MM.1S (cell line): ENCODE measurements at regions not wholly inside any gene's neighbourhood (a gene's known extent, or its start where the extent isn't known, plus 50 kb on each side); places are given as distances from the start of the nearest gene placed in this dataset.

Experiments
- DNase-seq: peaks from one replicate; pipeline ENCODE4 v3.0.0-alpha.2; 2015
- H2AFZ ChIP-seq: fragments of 300-600 bp; sonication (generic); 2 replicates; pipeline ENCODE4 v1.6.0; 2016; ENCODE audit warnings: antibody characterized with exemption, low read length
- H3F3A ChIP-seq: fragments of 300-600 bp; sonication (generic); 2 replicates; pipeline ENCODE4 v1.6.1; 2016; ENCODE audit warnings: mild to moderate bottlenecking, antibody characterized with exemption, low read length, moderate library complexity, mixed read lengths; ENCODE audit not compliant: insufficient read depth
- H3K27ac ChIP-seq: fragments of 300-600 bp; sonication (generic); 2 replicates; pipeline ENCODE4 v1.5.1; 2016; ENCODE audit warnings: mild to moderate bottlenecking, low read length
- H3K27me3 ChIP-seq: fragments of 300-600 bp; sonication (generic); replicated peaks from 2 replicates; pipeline ENCODE4 v1.6.0; 2016; ENCODE audit warnings: low read length; ENCODE audit not compliant: insufficient read depth
- H3K36me3 ChIP-seq: fragments of 300-600 bp; sonication (generic); replicated peaks from 2 replicates; pipeline ENCODE4 v1.6.1; 2016; ENCODE audit warnings: mild to moderate bottlenecking, low read length, mixed read lengths; ENCODE audit not compliant: insufficient read depth
- H3K4me1 ChIP-seq: fragments of 300-600 bp; sonication (generic); 2 replicates; pipeline ENCODE4 v1.6.1; 2016; ENCODE audit warnings: low read length, mixed read lengths
- H3K4me2 ChIP-seq: fragments of 300-600 bp; sonication (generic); 2 replicates; pipeline ENCODE4 v1.6.0; 2016; ENCODE audit warnings: low read depth, low read length
- H3K4me3 ChIP-seq: fragments of 300-600 bp; sonication (generic); 2 replicates; pipeline ENCODE4 v1.5.1; 2016; ENCODE audit warnings: low read length, mixed read lengths
- H3K79me2 ChIP-seq: fragments of 300-600 bp; sonication (generic); 2 replicates; pipeline ENCODE4 v1.6.1; 2016; ENCODE audit warnings: mixed run types, low read length, mixed read lengths
- H3K9ac ChIP-seq: fragments of 300-600 bp; sonication (generic); 2 replicates; pipeline ENCODE4 v1.6.1; 2016; ENCODE audit warnings: low read length, mixed read lengths
- H3K9me2 ChIP-seq: fragments of 300-600 bp; sonication (generic); replicated peaks from 2 replicates; pipeline ENCODE4 v1.6.1; 2016; ENCODE audit warnings: mild to moderate bottlenecking, low read length, mixed read lengths; ENCODE audit not compliant: insufficient read depth
- H3K9me3 ChIP-seq: fragments of 300-600 bp; sonication (generic); replicated peaks from 2 replicates; pipeline ENCODE4 v1.6.1; 2016; ENCODE audit warnings: mild to moderate bottlenecking, low read length, mixed read lengths; ENCODE audit not compliant: insufficient read depth
- H4K20me1 ChIP-seq: fragments of 300-600 bp; sonication (generic); 2 replicates; pipeline ENCODE4 v1.6.1; 2016; ENCODE audit warnings: mild to moderate bottlenecking, low read length, moderate library complexity, mixed read lengths; ENCODE audit not compliant: insufficient read depth
- CTCF ChIP-seq: fragments of 300-600 bp; sonication (generic); IDR thresholded peaks from 2 replicates; pipeline ENCODE4 v1.5.1; 2016; ENCODE audit warnings: antibody characterized with exemption, low read length, mixed read lengths
- EZH2 ChIP-seq: fragments of 300-600 bp; sonication (generic); optimal IDR thresholded peaks from 2 replicates; pipeline ENCODE3; 2017; ENCODE audit warnings: low read depth, mild to moderate bottlenecking, antibody characterized with exemption, low read length, mixed read lengths
- EZH2phosphoT487 ChIP-seq: fragments of 300-600 bp; sonication (generic); IDR thresholded peaks from 2 replicates; pipeline ENCODE4 v1.6.1; 2018; ENCODE audit warnings: antibody characterized with exemption, low read length

GRCh38 chr2:196245378-196246140 lies 74.2 kb upstream of the STK17B start:
- no peaks in the 10 kb centered on the region for H3K9me2 ChIP-seq
- H3F3A ChIP-seq, result no peaks in the 10 kb centered on the region; the same call in 1 of the 2 replicates
- H3K27me3 ChIP-seq, result no peaks in the 10 kb centered on the region
- no peaks in the 10 kb centered on the region for H4K20me1 ChIP-seq
- H3K27ac ChIP-seq, result no peak overlapping the region
- no peaks in the 10 kb centered on the region for H3K79me2 ChIP-seq
- H3K36me3 ChIP-seq, result no peaks in the 10 kb centered on the region
- no peak for DNase-seq
- no peak overlapping the region for H2AFZ ChIP-seq
- no peak overlapping the region for H3K9ac ChIP-seq
- peaks cover 22% of the 10 kb centered on the region for H3K4me1 ChIP-seq
- TF ChIP-seq EZH2, result no peak
- no peak for TF ChIP-seq CTCF
- no peak for TF ChIP-seq EZH2phosphoT487
- H3K4me2 ChIP-seq, result no peak overlapping the region
- H3K4me3 ChIP-seq, result no peak overlapping the region
- H3K9me3 ChIP-seq, result no peaks in the 10 kb centered on the region

DNA sequence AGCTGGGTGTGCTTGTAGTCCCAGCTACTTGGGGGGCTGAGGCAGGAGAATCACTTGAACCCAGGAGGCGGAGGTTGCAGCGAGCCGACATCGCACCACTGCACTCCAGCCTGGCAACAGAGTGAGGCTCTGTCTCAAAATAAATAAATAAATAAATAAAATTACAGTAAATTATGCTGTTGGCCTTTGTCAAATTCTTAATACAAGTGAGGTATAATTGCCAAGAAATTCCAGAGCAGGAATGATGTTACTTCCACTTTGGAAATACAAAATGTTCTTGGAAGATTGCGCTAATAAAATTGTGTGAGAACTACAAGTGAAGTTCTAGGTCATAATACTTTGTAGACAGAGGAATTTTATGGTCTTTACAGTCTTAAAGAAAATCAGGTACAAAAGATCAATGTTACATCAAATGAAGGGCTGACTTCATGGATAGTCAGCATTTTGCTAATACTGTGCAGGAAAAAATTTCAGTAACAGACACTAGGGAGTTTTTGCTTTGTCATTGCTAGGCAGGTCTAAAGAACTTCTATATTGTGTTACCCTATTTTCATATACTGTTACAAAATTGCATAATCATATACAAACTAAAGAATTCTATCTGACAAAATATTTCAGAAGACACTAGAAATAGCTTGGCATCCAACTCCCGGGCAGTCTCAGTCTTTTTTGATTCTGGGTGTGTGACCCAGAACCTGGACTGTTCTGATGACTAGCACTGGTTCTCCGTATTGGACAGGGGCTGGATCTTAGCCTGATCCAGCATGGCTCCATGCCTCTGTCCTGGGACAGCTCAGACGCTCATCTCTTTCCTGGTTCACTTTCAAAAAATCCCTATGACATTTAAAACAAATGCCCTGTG lies 76.0 kb upstream of the STK17B start:
- Histone ChIP-seq H3K4me1 (peaks cover 10% of the 10 kb centered on the region), H4K20me1 (no peaks in the 10 kb centered on the region), H3K9me3 (no peaks in the 10 kb centered on the region), H3K9ac (no peak overlapping the region), H3K36me3 (no peaks in the 10 kb centered on the region), H3K27ac (no peak overlapping the region), H3K27me3 (no peaks in the 10 kb centered on the region), H3K9me2 (no peaks in the 10 kb centered on the region), H2AFZ (no peak overlapping the region), H3F3A (no peaks in the 10 kb centered on the region), H3K79me2 (no peaks in the 10 kb centered on the region), H3K4me2 (no peak overlapping the region), H3K4me3 (no peak overlapping the region)
- TF ChIP-seq EZH2phosphoT487, result no peak
- TF ChIP-seq CTCF, result no peak
- TF ChIP-seq EZH2, result no peak
- no peak for DNase-seq

DNA sequence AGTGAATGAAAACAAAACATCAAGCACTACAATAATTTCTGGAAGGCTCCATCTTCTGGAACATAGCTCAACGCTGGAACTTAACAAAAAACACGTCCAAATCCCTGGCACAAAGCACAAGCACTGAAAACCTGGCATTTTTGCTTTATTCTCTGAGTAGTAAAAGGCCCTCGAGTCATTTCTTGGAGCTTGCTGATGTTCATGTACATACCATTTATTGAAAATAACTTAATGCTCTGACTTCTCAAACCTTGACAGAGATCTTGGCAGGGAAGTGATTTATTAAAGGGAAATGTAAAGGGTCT lies 76.5 kb upstream of the STK17B start:
- Histone ChIP-seq H3K4me3 (no peak overlapping the region), H3K9me2 (no peaks in the 10 kb centered on the region), H3K4me1 (peaks cover 16% of the 10 kb centered on the region), H3K27ac (no peak overlapping the region), H4K20me1 (no peaks in the 10 kb centered on the region), H3K79me2 (no peaks in the 10 kb centered on the region), H3K36me3 (no peaks in the 10 kb centered on the region), H2AFZ (no peak overlapping the region), H3K9ac (no peak overlapping the region), H3F3A (no peaks in the 10 kb centered on the region), H3K9me3 (no peaks in the 10 kb centered on the region), H3K27me3 (no peaks in the 10 kb centered on the region), H3K4me2 (no peak overlapping the region)
- TF ChIP-seq EZH2 (no peak), CTCF (no peak), EZH2phosphoT487 (no peak)
- no peak for DNase-seq
